MG63 (cell line): ENCODE measurements at regions not wholly inside any gene's neighbourhood (a gene's known extent, or its start where the extent isn't known, plus 50 kb on each side); places are given as distances from the start of the nearest gene placed in this dataset.

Experiments
- DNase-seq: peaks from one replicate; pipeline ENCODE4 v3.0.0-alpha.2; 2020
- H3K27me3 ChIP-seq: fragments of 250-450 bp; sonication (Bioruptor Pico); 2 replicates; pipeline ENCODE4 v1.5.1; 2020; ENCODE audit warnings: mild to moderate bottlenecking, moderate library complexity
- H3K36me3 ChIP-seq: fragments of 250-450 bp; sonication (Bioruptor Pico); 2 replicates; pipeline ENCODE4 v1.5.1; 2020; ENCODE audit warnings: mild to moderate bottlenecking, moderate library complexity
- H3K4me3 ChIP-seq: fragments of 250-450 bp; sonication (Bioruptor Pico); 2 replicates; pipeline ENCODE4 v1.5.1; 2020; ENCODE audit warnings: mild to moderate bottlenecking, moderate library complexity
- H3K9me3 ChIP-seq: fragments of 250-450 bp; sonication (Bioruptor Pico); 2 replicates; pipeline ENCODE4 v1.5.1; 2020; ENCODE audit warnings: mild to moderate bottlenecking, moderate library complexity

- H3K27me3 ChIP-seq = no peaks in the 10 kb centered on the region
- no peaks in the 10 kb centered on the region for H3K36me3 ChIP-seq
- H3K9me3 ChIP-seq = no peaks in the 10 kb centered on the region
- no peak for DNase-seq
- H3K4me3 ChIP-seq = no peak overlapping the region
These were observed 410.4 kb downstream of the MEIS1 start for GRCh38 chr2:66845307-66845706.

GRCh38 chr2:66846887-66847286 is 412.0 kb downstream of the MEIS1 start:
- no peak for DNase-seq

GRCh38 chr2:66849153-66849755 is 414.3 kb downstream of the MEIS1 start:
- no peaks in the 10 kb centered on the region for H3K36me3 ChIP-seq
- no peak for DNase-seq
- no peaks in the 10 kb centered on the region for H3K27me3 ChIP-seq
- H3K4me3 ChIP-seq = no peak overlapping the region
- no peaks in the 10 kb centered on the region for H3K9me3 ChIP-seq

More at GRCh38 chr2:66846887-66847286, 412.0 kb downstream of the MEIS1 start:
- no peak overlapping the region for H3K4me3 ChIP-seq
- no peaks in the 10 kb centered on the region for H3K27me3 ChIP-seq
- H3K36me3 ChIP-seq = no peaks in the 10 kb centered on the region
- no peaks in the 10 kb centered on the region for H3K9me3 ChIP-seq

- no peaks in the 10 kb centered on the region for H3K36me3 ChIP-seq
- no peak for DNase-seq
- H3K9me3 ChIP-seq = 0 out of 2 replicates have a peak, but pooled peaks cover under 1% of the 10 kb centered on the region
- no peaks in the 10 kb centered on the region for H3K27me3 ChIP-seq
- H3K4me3 ChIP-seq = no peak overlapping the region
These were observed 415.5 kb downstream of the MEIS1 start for GRCh38 chr2:66850376-66850775.

- no peak overlapping the region for H3K4me3 ChIP-seq
- no peaks in the 10 kb centered on the region for H3K36me3 ChIP-seq
- no peaks in the 10 kb centered on the region for H3K27me3 ChIP-seq
- H3K9me3 ChIP-seq = peaks cover 2% of the 10 kb centered on the region; the same call in 1 of the 2 replicates
- peak; percentile 85 for DNase-seq
These were observed 416.5 kb downstream of the MEIS1 start for GRCh38 chr2:66851449-66851872.

GRCh38 chr2:66852953-66853352 is 418.0 kb downstream of the MEIS1 start:
- H3K36me3 ChIP-seq = no peaks in the 10 kb centered on the region
- H3K4me3 ChIP-seq = no peak overlapping the region
- H3K9me3 ChIP-seq = peaks cover 2% of the 10 kb centered on the region; the same call in 1 of the 2 replicates
- H3K27me3 ChIP-seq = no peaks in the 10 kb centered on the region
- no peak for DNase-seq

GRCh38 chr2:66853585-66853984 is 418.7 kb downstream of the MEIS1 start:
- Histone ChIP-seq H3K4me3 (no peak overlapping the region), H3K9me3 (peaks cover 2% of the 10 kb centered on the region; the same call in 1 of the 2 replicates), H3K36me3 (no peaks in the 10 kb centered on the region), H3K27me3 (no peaks in the 10 kb centered on the region)
- DNase-seq = no peak

GRCh38 chr2:66854298-66854697 is 419.4 kb downstream of the MEIS1 start:
- Histone ChIP-seq H3K27me3 (no peaks in the 10 kb centered on the region), H3K36me3 (no peaks in the 10 kb centered on the region), H3K4me3 (no peak overlapping the region), H3K9me3 (peaks cover 2% of the 10 kb centered on the region; the same call in 1 of the 2 replicates)
- DNase-seq = no peak

GRCh38 chr2:66862885-66863650 is 428.1 kb downstream of the MEIS1 start:
- no peaks in the 10 kb centered on the region for H3K36me3 ChIP-seq
- H3K4me3 ChIP-seq = no peak overlapping the region
- peak; percentile 11 for DNase-seq
- H3K9me3 ChIP-seq = no peaks in the 10 kb centered on the region; the same call in 1 of the 2 replicates
- H3K27me3 ChIP-seq = no peaks in the 10 kb centered on the region

GRCh38 chr2:66865161-66865560 is 430.2 kb downstream of the MEIS1 start:
- no peak overlapping the region for H3K4me3 ChIP-seq
- H3K36me3 ChIP-seq = no peaks in the 10 kb centered on the region
- H3K27me3 ChIP-seq = no peaks in the 10 kb centered on the region
- DNase-seq = no peak
- no peaks in the 10 kb centered on the region; the same call in 1 of the 2 replicates for H3K9me3 ChIP-seq

GRCh38 chr2:66866331-66867062 is 431.6 kb downstream of the MEIS1 start:
- H3K4me3 ChIP-seq = no peak overlapping the region
- DNase-seq = no peak

GRCh38 chr2:66867063-66867441 is 432.1 kb downstream of the MEIS1 start:
- Histone ChIP-seq H3K36me3 (no peaks in the 10 kb centered on the region), H3K4me3 (no peak overlapping the region), H3K27me3 (no peaks in the 10 kb centered on the region), H3K9me3 (no peaks in the 10 kb centered on the region; the same call in 1 of the 2 replicates)
- no peak for DNase-seq

More at GRCh38 chr2:66866331-66867062, 431.6 kb downstream of the MEIS1 start:
- Histone ChIP-seq H3K9me3 (no peaks in the 10 kb centered on the region; the same call in 1 of the 2 replicates), H3K36me3 (no peaks in the 10 kb centered on the region), H3K27me3 (no peaks in the 10 kb centered on the region)

GRCh38 chr2:66869076-66869475 is 434.2 kb downstream of the MEIS1 start:
- Histone ChIP-seq H3K4me3 (no peak overlapping the region), H3K27me3 (no peaks in the 10 kb centered on the region), H3K9me3 (no peaks in the 10 kb centered on the region), H3K36me3 (no peaks in the 10 kb centered on the region)
- peak; percentile 53 for DNase-seq

- no peak overlapping the region for H3K4me3 ChIP-seq
- no peaks in the 10 kb centered on the region for H3K36me3 ChIP-seq
- peak; percentile 7 for DNase-seq
- H3K27me3 ChIP-seq = no peaks in the 10 kb centered on the region
- no peaks in the 10 kb centered on the region for H3K9me3 ChIP-seq
These were observed 437.4 kb downstream of the MEIS1 start for GRCh38 chr2:66872081-66872985.

GRCh38 chr2:66872986-66873754 is 438.2 kb downstream of the MEIS1 start:
- Histone ChIP-seq H3K9me3 (no peaks in the 10 kb centered on the region), H3K36me3 (no peaks in the 10 kb centered on the region), H3K4me3 (no peak overlapping the region), H3K27me3 (no peaks in the 10 kb centered on the region)
- DNase-seq = no peak

GRCh38 chr2:66874411-66874810 is 439.5 kb downstream of the MEIS1 start:
- H3K36me3 ChIP-seq = no peaks in the 10 kb centered on the region
- no peak for DNase-seq
- no peaks in the 10 kb centered on the region for H3K27me3 ChIP-seq
- H3K9me3 ChIP-seq = no peaks in the 10 kb centered on the region
- H3K4me3 ChIP-seq = no peak overlapping the region
